Ureter (tissue), 1 donor: ENCODE measurements at regions not wholly inside any gene's neighbourhood (a gene's known extent, or its start where the extent isn't known, plus 50 kb on each side); places are given as distances from the start of the nearest gene placed in this dataset.

Experiments
- DNase-seq: peaks from one replicate; pipeline ENCODE4 v3.0.0-alpha.2; 2020; ENCODE audit warnings: low spot score
- donor health status: DM: yes; HTN: yes; CAD: no.

DNA sequence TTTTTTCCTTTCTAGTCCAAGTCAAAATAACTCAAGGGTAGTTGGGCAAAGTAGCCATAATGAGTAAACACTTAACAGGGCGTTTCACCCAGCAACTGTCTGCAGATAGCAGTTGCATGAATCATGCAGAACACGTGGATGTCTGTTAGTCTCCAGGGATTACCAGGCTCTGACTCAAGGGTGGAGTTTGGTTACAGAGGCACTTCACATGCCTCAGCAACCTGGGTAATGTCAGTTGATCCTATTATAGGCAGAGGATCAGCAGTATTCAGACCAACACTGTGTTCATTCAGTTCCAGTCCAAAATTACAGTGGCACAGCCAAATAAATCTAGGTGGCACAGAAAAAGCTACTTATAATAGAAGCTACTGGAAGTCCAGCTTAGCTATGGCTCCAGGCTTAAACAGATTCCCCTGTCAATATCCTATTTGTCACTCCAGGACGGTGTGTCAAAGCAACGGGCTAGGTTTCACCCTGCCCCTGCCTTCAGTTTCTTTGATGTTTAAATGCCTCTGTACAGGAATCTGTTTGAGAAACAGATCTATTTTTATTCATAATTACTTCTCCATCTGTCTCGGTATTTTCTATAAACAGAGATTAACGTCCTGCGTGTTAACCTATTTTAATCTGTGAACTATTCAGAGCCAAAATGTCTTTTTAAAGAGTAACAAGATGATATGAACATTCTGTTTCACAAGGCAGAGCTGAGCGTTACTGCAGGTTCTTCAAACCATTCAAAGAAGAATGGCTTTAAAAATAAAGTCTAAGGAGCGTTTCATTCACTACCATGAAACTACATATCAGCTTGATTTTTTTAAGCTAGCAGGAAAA, 162.6 kb upstream of the AKR1E2 start:
- DNase-seq: peak; percentile 83

DNA sequence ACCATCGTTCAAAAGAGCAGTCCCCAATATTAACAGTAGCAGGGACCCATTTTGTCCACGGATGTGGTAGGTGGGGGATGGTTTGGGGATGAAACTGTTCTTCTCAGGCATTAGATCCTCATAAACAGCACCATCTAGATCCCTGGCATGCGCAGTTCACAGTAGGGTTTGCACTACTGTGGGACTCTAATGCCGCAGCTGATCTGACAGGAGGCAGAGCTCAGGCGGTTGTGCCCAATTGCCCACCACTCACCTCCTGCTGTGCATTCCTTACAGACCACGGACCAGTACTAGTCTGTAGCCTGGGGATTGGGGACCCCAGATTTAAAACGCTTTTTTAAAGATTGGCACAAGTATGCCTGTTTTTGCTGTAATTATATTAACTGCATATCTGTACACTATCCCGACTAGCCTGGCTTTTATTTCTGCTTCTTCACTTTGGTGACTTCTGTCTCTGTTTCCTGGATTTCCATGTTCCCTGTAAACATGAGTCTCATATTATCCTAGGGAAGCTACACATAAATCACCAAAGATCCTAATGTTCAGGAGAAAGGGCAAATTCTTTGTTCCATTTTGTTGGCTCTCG, 163.3 kb upstream of the AKR1E2 start:
- DNase-seq: no peak

DNA sequence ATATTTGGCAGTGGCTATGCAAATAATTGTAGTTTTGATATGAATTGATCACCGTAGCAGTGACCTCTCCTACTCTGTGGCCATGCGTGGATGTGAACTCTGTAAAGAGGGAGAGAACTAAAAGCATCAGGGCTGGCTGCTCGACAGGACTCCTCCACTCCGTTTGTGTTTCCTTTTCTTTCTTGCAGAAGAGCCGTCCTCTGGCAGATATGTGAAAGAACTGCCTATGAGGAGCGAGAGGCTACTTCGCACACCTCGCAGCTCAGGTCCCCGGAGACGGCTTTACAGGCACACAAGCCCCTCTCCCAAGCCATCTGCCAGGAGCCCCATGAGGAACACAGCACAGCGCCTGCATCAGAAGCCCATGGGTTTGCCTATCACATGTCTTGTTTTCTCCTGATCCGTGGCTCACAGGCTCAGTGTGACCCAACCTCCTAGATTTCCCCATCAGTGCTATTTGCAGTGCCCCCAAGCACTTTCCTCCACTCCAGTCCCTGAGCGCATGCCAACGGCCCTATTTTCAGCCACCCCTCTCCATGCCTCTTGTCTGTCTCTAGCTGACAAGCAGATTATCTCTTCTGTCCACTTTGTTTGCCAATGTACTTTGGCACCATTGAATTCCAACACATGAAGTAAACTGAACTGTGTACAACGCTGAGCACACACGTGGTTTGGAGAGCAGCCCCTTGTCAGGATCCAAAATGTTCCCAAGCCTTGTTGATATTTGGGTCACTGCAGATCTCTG, 164.3 kb upstream of the AKR1E2 start:
- no peak for DNase-seq

DNA sequence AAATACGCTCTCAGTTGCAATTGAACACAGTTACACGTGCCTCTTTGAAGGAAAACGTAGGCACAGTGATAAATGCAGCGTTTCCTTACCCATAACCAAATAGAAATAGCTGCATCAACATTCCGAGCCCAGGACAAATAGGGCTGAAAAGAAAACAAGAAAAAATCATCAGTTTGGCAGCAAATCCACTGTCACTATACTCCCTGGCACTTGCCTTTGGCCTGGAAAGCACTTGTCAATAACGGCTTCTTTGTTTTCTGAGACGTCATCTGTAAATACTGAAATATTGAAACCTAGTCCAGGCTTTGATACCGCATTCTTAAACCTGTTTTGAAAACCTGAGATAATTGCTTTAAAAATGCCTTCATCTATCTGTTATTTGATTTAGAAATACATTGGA, 167.2 kb upstream of the AKR1E2 start:
- DNase-seq: no peak

DNA sequence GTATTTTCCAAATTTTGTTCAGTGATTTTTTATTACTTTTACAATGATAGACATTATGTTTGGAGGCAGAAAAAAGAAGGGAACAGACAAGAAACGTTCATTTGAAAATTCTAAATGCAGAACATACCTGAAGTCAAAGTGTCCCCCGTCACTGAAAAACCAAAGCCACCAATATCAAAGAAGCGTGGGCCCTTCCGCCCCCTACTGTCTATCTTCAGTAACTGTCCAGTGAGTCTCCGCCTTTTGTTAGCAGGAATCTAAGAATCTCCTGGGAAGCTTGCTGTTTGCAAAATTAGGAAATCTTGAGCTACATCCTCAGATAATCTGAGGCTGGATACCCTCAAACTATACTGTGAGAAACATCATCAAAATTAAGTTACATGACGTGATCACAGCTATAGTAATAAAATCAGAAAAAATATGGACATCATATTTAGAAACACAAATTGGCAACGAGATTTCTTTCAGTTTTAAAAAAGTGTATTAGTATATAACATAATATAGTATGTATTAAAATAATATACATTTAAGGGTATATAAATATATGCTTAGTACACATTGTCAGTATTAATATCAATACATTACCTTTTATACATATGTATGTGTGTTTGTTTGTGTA, 169.3 kb upstream of the AKR1E2 start:
- DNase-seq: peak; percentile 58

DNA sequence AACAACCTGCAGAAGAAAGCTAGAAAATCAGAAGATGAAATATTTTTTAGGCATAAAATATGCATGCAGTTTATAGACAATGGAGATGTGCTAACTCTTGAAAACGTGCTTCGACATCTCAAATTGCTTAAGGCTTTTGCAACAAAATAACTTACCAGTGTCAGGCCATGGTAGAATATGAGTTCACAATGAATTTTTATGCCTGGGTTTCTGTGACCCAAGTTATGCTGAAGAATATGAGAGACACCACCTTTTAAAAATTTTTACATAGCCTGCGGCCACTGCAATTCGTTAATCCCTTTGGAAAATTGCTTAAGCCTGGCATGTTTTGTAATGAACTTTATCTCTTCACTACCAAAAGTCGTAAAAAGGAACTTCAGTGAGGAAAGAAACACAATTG, 170.1 kb upstream of the AKR1E2 start:
- DNase-seq: no peak

DNA sequence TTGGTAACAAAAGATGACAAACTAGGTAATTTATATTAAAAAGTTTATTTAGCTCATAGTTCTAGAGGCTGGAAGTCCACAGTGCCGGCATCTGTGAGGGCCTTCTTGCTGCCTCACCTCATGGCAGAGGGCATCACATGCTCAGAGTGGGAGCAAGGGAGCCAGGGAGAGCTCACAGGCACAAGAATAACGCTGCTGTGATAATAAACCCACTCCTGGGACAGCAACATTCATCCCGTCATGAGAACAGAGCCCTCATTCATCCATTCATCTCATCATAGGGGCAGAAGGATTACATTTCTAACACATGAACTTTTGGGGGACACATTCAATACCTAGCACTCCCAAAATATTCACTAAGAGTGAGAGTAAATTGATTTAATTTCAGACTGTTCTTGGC, 170.6 kb upstream of the AKR1E2 start:
- no peak for DNase-seq

DNA sequence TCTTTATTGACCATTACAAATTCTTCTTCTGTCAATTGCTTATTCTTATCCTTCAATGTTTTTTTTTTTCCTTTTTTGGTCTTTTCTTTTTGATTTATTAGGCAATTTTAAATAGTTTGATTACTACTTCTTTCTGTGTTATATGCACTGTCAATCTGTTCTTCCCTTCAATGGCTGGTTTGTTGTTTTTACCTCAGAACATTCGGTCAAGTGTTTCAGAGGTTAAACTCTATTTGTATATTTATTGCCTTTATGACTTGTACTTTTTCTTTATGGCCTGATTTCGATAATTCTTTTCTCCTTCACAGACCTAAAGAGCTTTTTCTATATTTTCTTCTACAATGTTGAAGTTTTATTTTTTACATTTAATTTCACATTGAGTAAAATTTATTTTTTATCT, 171.5 kb upstream of the AKR1E2 start:
- DNase-seq: no peak

DNA sequence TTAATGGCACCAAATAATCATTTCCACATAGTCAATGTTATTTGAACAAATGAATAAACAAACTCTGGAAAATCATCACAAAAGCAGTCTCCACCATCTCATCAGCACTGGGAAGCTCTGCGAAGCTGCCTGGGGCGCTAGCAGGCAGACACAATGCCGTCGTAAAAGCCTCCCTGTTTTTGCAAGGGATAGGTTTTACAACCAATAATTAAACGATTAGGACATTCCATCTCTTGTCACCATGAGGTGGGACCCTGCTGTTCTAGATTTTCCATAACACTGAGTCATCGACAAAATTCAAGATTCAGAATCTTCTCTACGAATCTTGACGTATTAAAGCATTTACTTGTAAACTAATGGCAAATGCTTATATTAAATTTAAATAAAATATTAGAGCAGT, 172.8 kb upstream of the AKR1E2 start:
- no peak for DNase-seq

DNA sequence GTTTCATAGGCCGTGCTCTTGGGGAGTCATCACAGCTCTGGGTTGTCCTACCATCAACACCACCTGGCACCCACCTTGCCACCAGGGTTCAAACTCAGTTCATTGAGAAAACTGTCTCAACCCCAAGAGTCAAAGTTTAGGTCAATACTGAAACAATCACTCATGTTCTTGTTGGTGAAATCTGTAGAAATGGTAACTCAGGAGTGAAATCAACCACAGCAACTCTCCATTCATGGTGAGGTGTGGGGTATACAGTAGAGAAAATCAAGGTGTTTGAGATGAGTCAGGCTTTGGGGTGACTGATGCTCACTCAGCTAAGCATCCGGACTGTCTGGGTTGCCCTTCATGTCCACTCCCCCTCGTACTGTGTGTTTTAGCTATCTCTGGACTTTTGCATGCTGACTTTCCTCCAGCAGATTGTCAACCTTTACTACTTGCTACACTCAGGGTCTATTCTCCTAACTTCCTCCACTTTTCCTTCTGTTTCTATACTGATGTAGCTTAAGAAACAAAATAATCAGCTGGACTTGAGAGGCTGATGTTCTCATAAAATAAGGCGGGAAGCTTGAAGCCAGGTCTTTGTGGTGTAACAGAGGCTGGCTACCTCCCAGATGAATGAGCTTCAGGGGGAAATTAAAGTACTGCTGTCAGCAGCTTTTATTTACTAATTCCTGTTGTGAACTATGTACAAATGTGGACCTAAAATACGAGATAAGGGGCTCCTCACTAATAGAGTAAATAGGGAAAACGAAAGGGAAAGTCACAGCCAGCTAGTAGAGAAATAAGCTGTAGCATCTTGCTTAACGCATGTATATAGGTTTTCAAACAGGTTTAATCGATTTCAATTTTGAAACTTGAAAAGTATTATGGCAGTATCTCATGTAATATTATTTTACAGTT, 173.6 kb upstream of the AKR1E2 start:
- no peak for DNase-seq

DNA sequence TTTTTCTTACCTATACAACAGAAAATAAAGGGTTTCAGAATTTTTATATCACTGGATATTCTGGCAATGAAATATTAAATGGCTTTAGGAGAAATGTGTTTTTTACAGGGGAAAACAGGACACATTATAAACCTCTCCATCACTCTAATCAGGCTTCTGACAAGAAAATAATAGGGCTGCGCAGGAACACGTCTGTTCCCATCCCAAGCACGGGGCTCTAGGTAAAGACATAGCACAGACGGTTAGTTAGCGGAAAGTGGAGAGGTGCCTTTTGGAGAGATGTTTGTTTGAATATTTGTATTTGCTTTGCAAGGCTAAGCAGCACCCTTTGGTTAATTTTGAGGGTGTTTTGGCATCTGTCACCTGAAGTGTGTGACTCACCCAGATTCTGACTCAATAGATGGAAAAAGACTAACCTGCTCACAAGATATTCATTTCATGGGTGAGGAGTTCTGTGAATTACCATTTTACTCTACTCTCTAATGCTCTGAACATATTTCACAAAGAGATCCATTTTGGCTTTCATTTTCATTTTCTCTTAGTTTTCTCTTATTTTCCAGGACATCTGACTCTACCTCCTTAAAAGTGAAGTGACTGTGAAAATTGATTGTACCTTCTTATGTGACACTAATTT, 174.5 kb upstream of the AKR1E2 start:
- DNase-seq: no peak

DNA sequence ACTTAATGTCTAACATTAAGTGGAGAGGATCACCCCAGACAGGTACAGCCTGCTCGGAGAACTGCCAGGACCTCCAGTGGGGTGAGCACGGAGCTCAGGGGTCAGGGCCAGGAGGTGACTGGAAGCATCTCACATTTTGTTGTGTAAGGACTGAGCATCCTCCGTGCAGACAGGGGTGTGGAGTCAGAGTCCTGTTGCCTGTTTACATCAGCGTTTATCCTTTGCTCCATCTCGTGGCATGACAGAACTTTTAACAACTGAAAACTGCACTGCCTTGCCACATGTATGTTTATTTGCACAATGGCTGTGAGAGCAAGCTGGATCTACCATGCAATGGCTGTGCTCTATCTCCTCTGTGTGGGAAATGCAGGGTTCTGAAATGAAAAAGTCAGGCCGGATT, 175.4 kb upstream of the AKR1E2 start:
- peak; percentile 51 for DNase-seq

DNA sequence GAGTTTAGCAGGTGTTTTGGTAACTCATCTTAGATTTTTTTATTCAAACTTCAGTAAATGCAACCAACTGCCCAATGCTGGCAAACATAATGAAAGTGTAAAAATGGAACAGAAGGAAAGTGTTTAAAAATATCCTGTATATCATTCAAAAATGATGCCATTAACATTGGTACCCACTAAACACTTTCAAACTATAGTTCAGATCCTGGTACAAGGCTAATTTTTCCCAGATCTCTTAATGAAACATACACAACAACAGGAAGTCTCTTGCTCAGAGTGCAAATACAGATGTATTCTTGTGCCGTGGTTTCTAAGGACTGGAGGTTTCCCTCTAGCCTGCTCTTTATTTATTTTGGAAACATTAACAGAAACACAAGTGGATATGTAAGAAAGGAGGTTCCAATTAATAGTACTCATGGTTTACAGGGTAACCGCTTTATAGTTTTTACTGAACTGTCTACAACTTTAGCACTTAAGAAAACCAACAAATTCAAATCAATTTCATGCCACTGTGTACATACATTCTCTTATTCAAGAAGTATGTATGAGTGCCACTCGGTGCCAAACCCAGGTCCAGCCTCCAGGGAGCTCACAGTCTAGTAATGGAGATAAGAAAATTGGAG, 176.0 kb upstream of the AKR1E2 start:
- DNase-seq: no peak

DNA sequence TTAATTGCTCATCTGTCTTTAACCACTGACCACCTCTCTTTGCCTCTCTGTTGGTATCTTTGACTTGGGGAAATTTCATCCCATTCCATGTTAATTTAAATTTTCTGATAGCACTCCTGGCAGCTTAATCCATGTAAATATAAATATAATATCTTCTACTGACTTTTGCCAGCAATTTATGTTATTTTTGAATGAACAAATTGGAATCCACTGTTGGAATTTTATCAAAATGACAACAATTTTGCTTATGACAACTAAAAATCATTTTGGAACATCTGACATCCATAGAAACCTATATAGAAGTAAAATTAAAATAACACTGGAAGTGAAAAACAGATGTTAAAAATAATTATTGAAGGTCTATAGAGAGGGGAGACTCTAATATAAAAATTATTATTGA, 176.5 kb upstream of the AKR1E2 start:
- DNase-seq: no peak

DNA sequence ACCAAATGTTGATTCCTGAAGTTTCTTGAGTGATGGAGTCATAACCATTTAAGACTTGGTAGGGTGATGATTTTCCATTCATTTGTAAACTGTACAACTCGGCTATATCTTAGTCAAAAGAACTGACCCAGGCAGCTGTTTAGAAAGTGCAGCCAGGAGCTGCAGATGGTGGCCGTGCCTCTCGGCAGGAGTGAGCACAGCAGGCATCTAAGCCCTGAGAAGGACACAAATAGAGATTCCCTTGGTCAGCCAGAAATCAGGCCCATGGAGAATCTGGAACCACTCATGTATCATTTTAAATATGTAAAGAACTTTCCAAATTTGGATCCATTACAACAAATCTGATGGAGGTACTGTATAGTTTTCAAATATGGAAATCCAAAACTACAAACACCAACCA, 177.0 kb upstream of the AKR1E2 start:
- DNase-seq: no peak

DNA sequence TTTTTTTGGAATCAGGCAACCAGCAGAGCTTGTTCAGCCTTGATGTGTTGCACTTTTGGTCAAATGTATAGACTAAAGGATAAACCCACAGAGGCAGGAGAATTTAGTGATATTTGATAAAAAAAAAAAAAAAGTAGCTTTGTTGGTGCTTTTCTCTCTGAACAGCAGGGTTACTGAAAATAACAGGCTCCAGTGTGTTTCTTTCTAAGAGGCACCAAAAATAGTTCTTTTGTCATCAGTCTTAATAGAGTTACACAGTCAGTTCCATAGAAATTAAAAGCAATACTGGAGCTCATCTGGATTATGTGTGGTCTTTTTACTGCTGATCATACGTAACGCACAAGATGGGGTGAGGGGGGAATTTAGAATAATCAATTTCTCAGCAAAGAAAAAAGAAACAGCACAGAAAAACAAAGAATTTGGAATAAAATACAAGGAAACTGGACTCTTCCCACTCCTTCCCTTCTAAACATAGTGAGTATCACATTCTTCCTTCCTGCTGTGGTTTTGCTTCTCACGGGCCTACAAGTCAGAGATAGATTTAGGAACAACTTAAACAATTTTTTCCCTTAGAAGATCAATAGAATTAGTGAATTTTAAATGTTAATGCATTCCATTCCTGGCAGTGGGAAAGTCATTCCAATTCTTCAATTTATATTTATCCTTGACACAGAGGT, 178.8 kb upstream of the AKR1E2 start:
- no peak for DNase-seq

DNA sequence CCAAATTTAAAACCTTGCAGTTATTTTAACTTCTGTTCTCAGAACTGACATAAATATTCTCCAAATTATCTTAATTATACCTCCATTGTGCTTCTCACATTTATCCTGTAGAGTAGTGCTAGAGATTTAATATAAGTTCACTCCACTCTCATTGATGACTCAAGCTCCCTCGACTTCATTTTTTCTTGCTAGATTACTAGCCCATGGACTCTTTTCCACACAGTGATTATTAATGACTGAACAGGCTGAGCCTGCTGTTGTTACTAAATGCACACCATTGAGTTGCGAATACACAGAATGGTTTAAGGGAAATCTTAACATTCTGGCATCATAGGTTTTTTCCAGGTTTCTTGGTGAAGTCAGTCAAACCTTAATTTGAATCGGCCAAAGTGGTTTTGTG, 179.5 kb upstream of the AKR1E2 start:
- no peak for DNase-seq

DNA sequence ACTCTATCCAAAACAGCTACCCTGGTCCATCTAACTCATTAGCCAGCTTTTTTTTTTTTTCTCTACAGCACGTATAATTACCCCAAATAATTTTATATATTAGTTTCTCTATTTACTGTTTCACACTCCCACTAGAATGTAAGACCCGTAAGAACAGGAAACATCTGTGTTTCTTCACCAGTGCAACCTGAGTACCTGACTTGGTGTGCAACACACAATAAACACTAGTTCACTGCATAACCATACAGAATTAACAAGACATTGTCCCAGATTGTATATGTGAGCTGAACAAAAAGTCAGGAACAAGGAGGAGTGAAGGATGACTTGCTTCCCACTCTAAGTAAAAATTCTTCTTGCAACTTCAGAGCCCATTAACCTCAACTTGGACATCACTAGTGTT, 180.2 kb upstream of the AKR1E2 start:
- no peak for DNase-seq

DNA sequence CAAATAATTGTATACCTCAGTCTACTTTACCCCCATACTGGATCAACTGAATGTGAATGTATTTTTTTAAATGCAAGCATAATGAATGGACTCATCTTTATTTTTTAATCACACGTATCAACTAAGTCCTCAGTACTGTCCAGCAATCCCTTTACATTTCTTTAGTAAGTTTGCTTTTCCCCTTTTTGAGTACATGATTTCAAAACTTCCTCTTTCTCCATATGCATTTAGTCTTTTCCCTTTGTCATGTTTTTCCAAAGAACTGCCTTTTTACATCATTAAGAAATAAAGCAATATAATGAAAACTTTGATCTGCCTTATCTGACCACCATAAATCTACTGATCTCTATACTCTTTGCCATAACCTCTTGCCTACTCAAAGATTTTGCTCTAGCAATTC, 182.5 kb upstream of the AKR1E2 start:
- no peak for DNase-seq

DNA sequence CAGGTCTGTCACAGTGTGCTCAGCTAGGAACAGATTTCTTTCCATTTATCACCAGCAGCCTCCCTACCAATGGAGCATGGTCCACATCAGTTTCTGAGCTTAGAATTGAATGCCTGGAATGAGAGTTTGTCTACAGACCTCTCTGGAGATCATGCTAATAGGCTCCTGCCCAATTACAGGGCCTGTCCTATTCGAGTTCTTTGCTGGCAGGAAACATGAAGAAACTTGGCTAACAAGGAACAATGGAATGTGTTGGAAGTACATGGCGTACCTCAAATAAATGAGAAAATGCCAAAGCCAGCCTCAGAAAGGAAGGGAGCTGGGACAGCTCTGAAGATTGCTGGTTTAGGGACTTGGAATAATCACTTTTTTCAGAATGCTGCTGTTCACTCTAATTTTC, 186.0 kb upstream of the AKR1E2 start:
- no peak for DNase-seq
